Fibroblast of gingiva (primary cell): ENCODE measurements at regions not wholly inside any gene's neighbourhood (a gene's known extent, or its start where the extent isn't known, plus 50 kb on each side); places are given as distances from the start of the nearest gene placed in this dataset.

Experiments used
- DNase-seq: peaks from one replicate; pipeline ENCODE4 v3.0.0-alpha.2; 2011; ENCODE audit warnings: low read depth

GRCh38 chr21:32183396-32183795 is 95.5 kb downstream of the MIS18A start:
- no peak for DNase-seq

- no peak for DNase-seq
Observed at GRCh38 chr21:32182449-32182848, 96.4 kb downstream of the MIS18A start.

DNA sequence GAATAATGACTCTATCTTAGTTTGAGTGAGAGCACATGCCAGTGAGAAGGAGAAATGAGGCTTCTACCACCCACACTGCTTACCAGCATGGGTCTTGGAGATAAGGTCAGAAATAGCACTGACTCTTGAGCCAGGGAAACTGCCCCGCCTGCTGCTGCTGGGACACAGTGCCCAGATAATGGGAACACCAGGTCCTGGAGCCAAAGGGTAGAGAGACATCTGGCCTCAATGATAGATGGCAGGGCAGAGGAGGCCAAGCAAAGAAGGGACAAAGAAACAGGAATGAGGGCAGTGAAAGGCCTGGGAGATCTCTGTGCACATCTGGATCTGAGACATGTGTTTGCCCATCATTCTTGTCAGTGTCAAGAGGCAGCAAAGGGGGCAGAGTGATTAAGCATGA is 97.4 kb downstream of the MIS18A start:
- no peak for DNase-seq

DNA sequence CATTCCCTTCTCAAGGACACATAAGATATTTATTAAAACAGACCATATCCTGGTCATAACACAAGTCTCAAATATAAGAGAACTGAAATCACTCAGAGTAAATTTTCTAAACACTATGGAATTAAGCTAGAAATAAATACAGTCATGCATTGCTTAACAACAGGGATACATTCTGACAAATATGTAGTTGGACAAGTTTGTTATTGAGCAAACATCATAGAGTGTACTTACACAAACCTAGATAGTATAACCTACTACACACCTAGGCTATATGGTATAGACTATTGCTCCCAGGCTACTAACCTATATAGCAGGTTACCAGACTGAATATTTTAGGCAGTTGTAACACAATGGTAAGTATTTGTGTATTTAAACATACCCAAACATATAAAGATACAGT is 104.0 kb downstream of the MIS18A start:
- DNase-seq: no peak

GRCh38 chr21:32173121-32173724 is 105.6 kb downstream of the MIS18A start:
- DNase-seq: no peak

DNA sequence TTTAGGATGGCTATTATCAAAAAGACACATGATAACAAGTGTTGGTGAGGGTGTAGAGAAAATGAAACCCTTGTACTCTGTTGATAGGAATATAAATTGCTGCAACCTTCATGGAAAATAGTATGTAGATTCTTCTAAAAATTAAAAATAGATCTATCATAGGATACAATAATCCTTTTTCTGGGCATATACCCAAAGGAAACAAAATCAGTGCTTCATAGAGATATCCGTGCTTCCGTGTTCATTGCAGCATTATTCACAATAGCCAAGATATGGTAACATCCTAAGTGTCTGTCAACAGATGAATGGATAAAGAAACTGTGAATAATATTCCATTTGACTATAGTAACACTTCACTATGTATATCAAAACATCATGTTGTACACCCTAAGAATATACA is 106.7 kb downstream of the MIS18A start:
- no peak for DNase-seq

- DNase-seq: no peak
Observed at GRCh38 chr21:32167513-32167912, 111.3 kb downstream of the MIS18A start.

GRCh38 chr21:32163386-32163785 is 115.5 kb downstream of the MIS18A start:
- no peak for DNase-seq

DNA sequence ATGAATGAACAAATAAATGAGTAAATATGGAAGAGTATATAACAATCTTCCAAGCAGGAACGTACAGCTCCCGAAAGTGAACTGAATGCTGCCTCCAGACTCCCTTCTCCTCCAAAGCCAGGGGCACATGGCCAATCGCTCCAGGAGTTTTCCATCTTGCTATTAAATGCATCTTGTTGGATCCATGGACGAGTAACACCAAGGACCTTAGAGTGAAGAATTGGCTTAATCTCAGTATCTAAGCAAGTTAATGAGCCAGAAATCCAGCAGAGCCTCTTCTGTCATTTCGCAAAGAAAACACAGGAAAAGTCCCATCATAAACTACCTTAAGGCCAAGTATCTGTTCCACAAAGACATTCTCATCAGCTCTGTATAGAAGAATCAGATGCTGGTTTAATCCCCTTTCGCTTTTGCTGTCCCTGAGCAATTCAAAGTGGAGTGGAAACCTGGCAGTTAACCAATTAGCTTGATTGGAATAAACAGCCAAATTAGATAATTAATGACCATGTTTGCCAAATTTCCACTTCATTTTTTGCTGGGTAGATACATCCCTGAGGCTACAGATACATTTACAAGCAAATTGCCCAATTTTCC is 116.0 kb downstream of the MIS18A start:
- no peak for DNase-seq

GRCh38 chr21:32155226-32155625 is 123.6 kb downstream of the MIS18A start:
- no peak for DNase-seq

DNA sequence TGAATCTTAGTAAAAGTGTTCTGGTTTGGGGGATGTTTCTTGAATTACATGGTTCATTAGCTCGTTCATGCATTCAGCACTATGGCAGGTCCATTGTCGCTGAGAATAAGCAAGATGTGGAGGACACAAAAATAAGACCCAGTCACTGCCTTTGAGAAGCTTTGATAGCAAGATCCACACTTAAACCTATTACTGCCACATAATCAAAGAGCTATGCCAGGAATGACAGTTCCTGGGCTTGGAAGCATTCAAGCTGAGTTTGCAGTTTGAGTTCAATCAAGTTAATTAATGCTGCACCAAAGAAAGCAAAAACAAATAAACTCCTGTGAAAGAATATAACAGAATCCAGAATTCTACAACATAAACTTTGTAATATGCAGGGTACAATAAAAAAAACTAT is 131.8 kb downstream of the MIS18A start:
- no peak for DNase-seq

GRCh38 chr21:32144851-32145250 is 134.0 kb downstream of the MIS18A start:
- no peak for DNase-seq

- DNase-seq: peak; percentile 50
Observed at GRCh38 chr21:32143241-32143939, 135.5 kb downstream of the MIS18A start.

GRCh38 chr21:32141318-32141633 is 137.6 kb downstream of the MIS18A start:
- DNase-seq: no peak

GRCh38 chr21:32140604-32141317 is 138.1 kb downstream of the MIS18A start:
- DNase-seq: peak; percentile 26

GRCh38 chr21:32140151-32140550 is 138.7 kb downstream of the MIS18A start:
- DNase-seq: no peak

- DNase-seq: no peak
Observed at GRCh38 chr21:32138658-32139057, 140.2 kb downstream of the MIS18A start.

DNA sequence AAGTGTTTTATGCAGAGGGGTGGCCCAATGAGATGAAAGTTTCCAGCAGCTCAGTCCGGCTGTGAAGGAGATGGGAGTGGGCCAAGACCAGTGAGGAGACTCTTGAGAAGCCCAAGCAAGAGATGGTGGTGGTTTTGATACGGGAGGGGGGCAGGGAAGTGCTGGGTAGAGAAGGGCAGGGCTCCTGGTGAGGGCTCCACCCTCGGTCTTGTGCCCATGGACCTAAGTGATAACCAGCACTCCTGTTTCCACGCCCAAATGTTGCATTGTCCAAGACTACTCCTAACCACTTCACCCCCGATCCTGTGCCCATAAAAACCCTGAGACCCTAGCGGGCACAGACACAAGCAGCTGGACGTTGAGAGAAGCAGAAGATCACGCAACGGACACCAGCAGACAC is 140.9 kb downstream of the MIS18A start:
- no peak for DNase-seq

GRCh38 chr21:32137266-32137665 is 141.6 kb downstream of the MIS18A start:
- DNase-seq: no peak

GRCh38 chr21:32136546-32136945 is 142.3 kb downstream of the MIS18A start:
- no peak for DNase-seq

- DNase-seq: peak; percentile 52
Observed at GRCh38 chr21:32135401-32136363, 143.2 kb downstream of the MIS18A start.
